ENCODE measurements at regions not wholly inside any gene's neighbourhood (a gene's known extent, or its start where the extent isn't known, plus 50 kb on each side); places are given as distances from the start of the nearest gene placed in this dataset.

GRCh38 chr14:94836849-94837248 is 66.9 kb upstream of the GSC start:
- no peak overlapping the region for H3K27ac Mint-ChIP-seq (ENCODE audit: unreplicated experiment)
- H3K27me3 Mint-ChIP-seq (ENCODE audit: unreplicated experiment): peaks cover 5% of the 10 kb centered on the region
- H3K9me3 Mint-ChIP-seq (ENCODE audit: unreplicated experiment): no peaks in the 10 kb centered on the region
- no peaks in the 10 kb centered on the region for H3K36me3 Mint-ChIP-seq (ENCODE audit: unreplicated experiment)
- TF ChIP-seq, protein P1, sequence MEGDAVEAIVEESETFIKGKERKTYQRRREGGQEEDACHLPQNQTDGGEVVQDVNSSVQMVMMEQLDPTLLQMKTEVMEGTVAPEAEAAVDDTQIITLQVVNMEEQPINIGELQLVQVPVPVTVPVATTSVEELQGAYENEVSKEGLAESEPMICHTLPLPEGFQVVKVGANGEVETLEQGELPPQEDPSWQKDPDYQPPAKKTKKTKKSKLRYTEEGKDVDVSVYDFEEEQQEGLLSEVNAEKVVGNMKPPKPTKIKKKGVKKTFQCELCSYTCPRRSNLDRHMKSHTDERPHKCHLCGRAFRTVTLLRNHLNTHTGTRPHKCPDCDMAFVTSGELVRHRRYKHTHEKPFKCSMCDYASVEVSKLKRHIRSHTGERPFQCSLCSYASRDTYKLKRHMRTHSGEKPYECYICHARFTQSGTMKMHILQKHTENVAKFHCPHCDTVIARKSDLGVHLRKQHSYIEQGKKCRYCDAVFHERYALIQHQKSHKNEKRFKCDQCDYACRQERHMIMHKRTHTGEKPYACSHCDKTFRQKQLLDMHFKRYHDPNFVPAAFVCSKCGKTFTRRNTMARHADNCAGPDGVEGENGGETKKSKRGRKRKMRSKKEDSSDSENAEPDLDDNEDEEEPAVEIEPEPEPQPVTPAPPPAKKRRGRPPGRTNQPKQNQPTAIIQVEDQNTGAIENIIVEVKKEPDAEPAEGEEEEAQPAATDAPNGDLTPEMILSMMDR (IDR thresholded peaks at IDR 0.05): no peak
- DNase-seq (ENCODE audit: extremely low spot score, unreplicated experiment): no peak
- no peak overlapping the region for H3K4me3 Mint-ChIP-seq (ENCODE audit: unreplicated experiment)
- no peaks in the 10 kb centered on the region for H3K4me1 Mint-ChIP-seq (ENCODE audit: unreplicated experiment)

GRCh38 chr14:94833633-94834032 is 63.7 kb upstream of the GSC start:
- no peak overlapping the region for H3K4me3 Mint-ChIP-seq (ENCODE audit: unreplicated experiment)
- no peaks in the 10 kb centered on the region for H3K9me3 Mint-ChIP-seq (ENCODE audit: unreplicated experiment)
- TF ChIP-seq, protein P1 (IDR thresholded peaks at IDR 0.05): no peak
- peaks cover 5% of the 10 kb centered on the region for H3K27me3 Mint-ChIP-seq (ENCODE audit: unreplicated experiment)
- no peaks in the 10 kb centered on the region for H3K4me1 Mint-ChIP-seq (ENCODE audit: unreplicated experiment)
- H3K36me3 Mint-ChIP-seq (ENCODE audit: unreplicated experiment): no peaks in the 10 kb centered on the region
- H3K27ac Mint-ChIP-seq (ENCODE audit: unreplicated experiment): no peak overlapping the region
- no peak for DNase-seq (ENCODE audit: extremely low spot score, unreplicated experiment)

GRCh38 chr14:94831085-94831484 is 61.2 kb upstream of the GSC start:
- Mint-ChIP-seq H3K27ac (ENCODE audit: unreplicated experiment) (no peak overlapping the region), H3K4me3 (ENCODE audit: unreplicated experiment) (no peak overlapping the region), H3K4me1 (ENCODE audit: unreplicated experiment) (no peaks in the 10 kb centered on the region), H3K27me3 (ENCODE audit: unreplicated experiment) (peaks cover 8% of the 10 kb centered on the region), H3K36me3 (ENCODE audit: unreplicated experiment) (no peaks in the 10 kb centered on the region), H3K9me3 (ENCODE audit: unreplicated experiment) (no peaks in the 10 kb centered on the region)
- no peak for DNase-seq (ENCODE audit: extremely low spot score, unreplicated experiment)
- TF ChIP-seq, protein P1 (IDR thresholded peaks at IDR 0.05): no peak

GRCh38 chr14:94827711-94828447 is 58.0 kb upstream of the GSC start:
- no peak overlapping the region for H3K27ac Mint-ChIP-seq (ENCODE audit: unreplicated experiment)

DNA sequence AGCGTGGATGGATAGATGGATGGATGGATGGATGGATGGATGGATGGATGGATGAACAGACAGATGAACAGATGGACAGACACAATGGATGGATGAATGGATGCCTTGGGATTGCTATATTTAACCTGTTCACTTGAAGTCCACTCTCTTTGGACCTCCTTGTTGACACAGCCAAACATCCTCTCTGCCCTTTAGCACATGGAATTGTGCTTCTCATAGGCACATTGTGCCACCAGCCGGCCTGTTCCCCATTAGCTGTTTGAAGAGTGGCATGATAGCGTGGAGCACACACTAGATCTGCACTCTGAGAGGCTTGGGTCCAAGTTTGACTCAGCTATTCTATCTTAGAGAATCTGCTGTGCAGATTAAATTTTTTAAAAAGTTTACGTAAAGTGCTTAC is 56.9 kb upstream of the GSC start:
- peaks cover 14% of the 10 kb centered on the region for H3K27me3 Mint-ChIP-seq (ENCODE audit: unreplicated experiment)
- no peak for DNase-seq (ENCODE audit: extremely low spot score, unreplicated experiment)
- no peak overlapping the region for H3K4me3 Mint-ChIP-seq (ENCODE audit: unreplicated experiment)
- H3K4me1 Mint-ChIP-seq (ENCODE audit: unreplicated experiment): no peaks in the 10 kb centered on the region
- H3K36me3 Mint-ChIP-seq (ENCODE audit: unreplicated experiment): no peaks in the 10 kb centered on the region
- H3K9me3 Mint-ChIP-seq (ENCODE audit: unreplicated experiment): no peaks in the 10 kb centered on the region
- H3K27ac Mint-ChIP-seq (ENCODE audit: unreplicated experiment): no peak overlapping the region
- TF ChIP-seq, protein P1 (IDR thresholded peaks at IDR 0.05): no peak

More at GRCh38 chr14:94827711-94828447, 58.0 kb upstream of the GSC start:
- H3K27me3 Mint-ChIP-seq (ENCODE audit: unreplicated experiment): peaks cover 14% of the 10 kb centered on the region
- H3K36me3 Mint-ChIP-seq (ENCODE audit: unreplicated experiment): no peaks in the 10 kb centered on the region
- DNase-seq (ENCODE audit: extremely low spot score, unreplicated experiment): no peak
- no peaks in the 10 kb centered on the region for H3K4me1 Mint-ChIP-seq (ENCODE audit: unreplicated experiment)
- H3K4me3 Mint-ChIP-seq (ENCODE audit: unreplicated experiment): no peak overlapping the region
- H3K9me3 Mint-ChIP-seq (ENCODE audit: unreplicated experiment): no peaks in the 10 kb centered on the region
- TF ChIP-seq, protein P1 (IDR thresholded peaks at IDR 0.05): no peak
